ENCODE measurements at regions not wholly inside any gene's neighbourhood (a gene's known extent, or its start where the extent isn't known, plus 50 kb on each side); places are given as distances from the start of the nearest gene placed in this dataset.

- TF ChIP-seq POLR2A (IDR thresholded peaks at IDR 0.05; ENCODE audit: low read length) = no peak
- no peak for TF ChIP-seq GATA1 (IDR thresholded peaks at IDR 0.05; ENCODE audit: low read depth, low read length)
Observed at GRCh38 chr18:34399892-34400291, 175.2 kb upstream of the NOL4 start.

All from erythroblast (primary cell).